ENCODE measurements at regions not wholly inside any gene's neighbourhood (a gene's known extent, or its start where the extent isn't known, plus 50 kb on each side); places are given as distances from the start of the nearest gene placed in this dataset.

- Histone ChIP-seq H3K27me3 (ENCODE audit: control insufficient read depth, insufficient read depth, low read length) (peaks cover 7% of the 10 kb centered on the region), H3K27ac (ENCODE audit: low read depth, low read length) (no peak overlapping the region), H3K4me3 (ENCODE audit: low read depth, low read length) (no peak overlapping the region), H3K9me3 (ENCODE audit: control insufficient read depth, insufficient read depth, low read length) (no peaks in the 10 kb centered on the region)
- DNase-seq (ENCODE audit: low read depth, low spot score): no peak
- ChIA-PET CTCF (no interaction called here), POLR2A (no interaction called here)
- no peak for TF ChIP-seq CTCF (IDR thresholded peaks at IDR 0.05; ENCODE audit: low read depth, low read length)
These were observed 51.3 kb upstream of the TGM3 start for GRCh38 chr20:2244523-2244922.

GRCh38 chr20:2244993-2245392 lies 50.8 kb upstream of the TGM3 start:
- no peak for TF ChIP-seq CTCF (IDR thresholded peaks at IDR 0.05; ENCODE audit: low read depth, low read length)
- Histone ChIP-seq H3K27me3 (ENCODE audit: control insufficient read depth, insufficient read depth, low read length) (peaks cover 7% of the 10 kb centered on the region), H3K27ac (ENCODE audit: low read depth, low read length) (no peak overlapping the region), H3K9me3 (ENCODE audit: control insufficient read depth, insufficient read depth, low read length) (no peaks in the 10 kb centered on the region), H3K4me3 (ENCODE audit: low read depth, low read length) (no peak overlapping the region)
- ChIA-PET CTCF (no interaction called here), POLR2A (no interaction called here)
- no peak for DNase-seq (ENCODE audit: low read depth, low spot score)

- Histone ChIP-seq H3K27ac (ENCODE audit: low read depth, low read length) (no peak overlapping the region), H3K27me3 (ENCODE audit: control insufficient read depth, insufficient read depth, low read length) (peaks cover 7% of the 10 kb centered on the region), H3K4me3 (ENCODE audit: low read depth, low read length) (no peak overlapping the region), H3K9me3 (ENCODE audit: control insufficient read depth, insufficient read depth, low read length) (no peaks in the 10 kb centered on the region)
- ChIA-PET POLR2A (no interaction called here), CTCF (no interaction called here)
- no peak for DNase-seq (ENCODE audit: low read depth, low spot score)
- TF ChIP-seq CTCF (IDR thresholded peaks at IDR 0.05; ENCODE audit: low read depth, low read length): no peak
These were observed 50.2 kb upstream of the TGM3 start for GRCh38 chr20:2245637-2246036.

Measured in AG04450 (cell line).